HCT116 (cell line): ENCODE measurements at regions not wholly inside any gene's neighbourhood (a gene's known extent, or its start where the extent isn't known, plus 50 kb on each side); places are given as distances from the start of the nearest gene placed in this dataset.

Source experiments
- ATAC-seq: fragments of 200-7000 bp; cut with Tn5 transposase; 2 replicates; pipeline ENCODE4 v1.9.1; 2020; ENCODE audit warnings: mild to moderate bottlenecking, moderate library complexity
- BruUV-seq: library from RNA; stranded (reverse); fragments of 400-500 nt; replicated peaks from 2 replicates; lab custom pipeline; 2021; lab: Mats Ljungman, UMichigan
- CTCF ChIA-PET: fragments of 300-600 bp; sonication (Branson Sonifier 250); formaldehyde crosslinking; loops from one replicate; lab custom pipeline; 2021; ENCODE audit warnings: antibody characterized with exemption; lab: Charles Lee
- POLR2A ChIA-PET: fragments of 300-600, 350-600 bp; sonication (Branson Sonifier 250); formaldehyde crosslinking; loops from one replicate; lab custom pipeline; 2021; ENCODE audit warnings: antibody characterized with exemption; lab: Charles Lee
- RAD21 ChIA-PET, 2 experiments: fragments of 300-600 bp; sonication (Branson Sonifier 250); formaldehyde crosslinking; loops; one replicate each; lab custom pipeline; 2023; ENCODE audit warnings: low total read pairs in 2 of 2; ENCODE audit not compliant: uncharacterized antibody in 2 of 2, unreplicated experiment in 2 of 2, low non-redundant PET in 1 of 2; lab: Charles Lee
- DNase-seq: peaks from one replicate; pipeline ENCODE4 v3.0.0-alpha.2; 2010; ENCODE audit warnings: low read depth, low spot score
- H2AFZ ChIP-seq: fragments of 200-600 bp; shearing (Covaris generic), sonication (generic); 2 replicates; pipeline ENCODE4 v1.6.1; 2017; ENCODE audit warnings: low read depth, mixed run types, mixed read lengths, antibody characterized with exemption, low read length; ENCODE audit not compliant: poor library complexity, severe bottlenecking
- H3K27ac ChIP-seq: 2 replicates; pipeline ENCODE4 v1.5.1; 2012; ENCODE audit warnings: low read depth, low read length
- H3K27me3 ChIP-seq: fragments of 200-600 bp; sonication (generic); 2 replicates; pipeline ENCODE4 v1.6.1; 2016; ENCODE audit warnings: mixed run types, low read length, mixed read lengths; ENCODE audit not compliant: insufficient read depth
- H3K36me3 ChIP-seq, 2 experiments: fragments of 200-500 bp in 1 of 2; fragments of 200-600 bp in 1 of 2; sonication (Bioruptor generic) in 1 of 2; sonication (generic) in 1 of 2; 2 replicates each; pipeline versions ENCODE4 v1.5.1 to v1.6.1; 2014 to 2016; ENCODE audit warnings: low read length in 2 of 2, inconsistent platforms in 1 of 2, mixed read lengths in 1 of 2, mixed run types in 1 of 2; ENCODE audit not compliant: insufficient read depth in 2 of 2, control insufficient read depth in 1 of 2
- H3K4me1 ChIP-seq, 2 experiments: fragments of 200-600 bp in 1 of 2; sonication (generic) in 1 of 2; 2 replicates each; pipeline versions ENCODE4 v1.5.1 to v1.6.1; 2012 to 2017; ENCODE audit warnings: low read length in 2 of 2, inconsistent platforms in 1 of 2, mild to moderate bottlenecking in 1 of 2, mixed read lengths in 1 of 2, mixed run types in 1 of 2, moderate library complexity in 1 of 2; ENCODE audit not compliant: insufficient read depth in 2 of 2, control insufficient read depth in 1 of 2
- H3K4me2 ChIP-seq: fragments of 200-600 bp; sonication (generic); 2 replicates; pipeline ENCODE4 v1.6.1; 2017; ENCODE audit warnings: mixed run types, low read length, mixed read lengths
- H3K4me3 ChIP-seq, 2 experiments: fragments of 200-600 bp in 1 of 2; sonication (generic) in 1 of 2; replicated peaks in 1 of 2; 2 replicates each; pipeline ENCODE4 v1.5.1; 2011 to 2016; ENCODE audit warnings: low read length in 2 of 2, control low read depth in 1 of 2, low read depth in 1 of 2, mild to moderate bottlenecking in 1 of 2, mixed read lengths in 1 of 2, mixed run types in 1 of 2
- H3K79me2 ChIP-seq: fragments of 200-600 bp; sonication (generic); 2 replicates; pipeline ENCODE4 v1.6.1; 2017; ENCODE audit warnings: mild to moderate bottlenecking, mixed run types, low read length, moderate library complexity, mixed read lengths; ENCODE audit not compliant: insufficient read depth
- H3K9ac ChIP-seq: fragments of 200-600 bp; sonication (generic); 2 replicates; pipeline ENCODE4 v1.6.1; 2016; ENCODE audit warnings: low read length, mixed read lengths
- H3K9me2 ChIP-seq: fragments of 200-600 bp; sonication (generic), shearing (Covaris generic); 2 replicates; pipeline ENCODE4 v1.6.1; 2017; ENCODE audit warnings: mixed run types, mild to moderate bottlenecking, moderate library complexity; ENCODE audit not compliant: insufficient read depth
- H3K9me3 ChIP-seq, 2 experiments: fragments of 200-500 bp in 1 of 2; fragments of 200-600 bp in 1 of 2; sonication (Bioruptor generic) in 1 of 2; sonication (generic) in 1 of 2; 2 replicates each; pipeline ENCODE4 v1.6.1; 2014 to 2017; ENCODE audit warnings: low read length in 2 of 2, mixed read lengths in 2 of 2, inconsistent platforms in 1 of 2, low read depth in 1 of 2, mild to moderate bottlenecking in 1 of 2, mixed run types in 1 of 2, moderate library complexity in 1 of 2; ENCODE audit not compliant: control insufficient read depth in 1 of 2, insufficient read depth in 1 of 2
- H4K20me1 ChIP-seq: fragments of 200-600 bp; sonication (generic), shearing (Covaris generic); 2 replicates; pipeline ENCODE4 v1.6.1; 2017; ENCODE audit warnings: mixed run types, mild to moderate bottlenecking, moderate library complexity; ENCODE audit not compliant: insufficient read depth
- ATF3 ChIP-seq: IDR thresholded peaks from 2 replicates; pipeline ENCODE4 v1.6.1; 2012
- CBX3 ChIP-seq: IDR thresholded peaks from 2 replicates; pipeline ENCODE4 v1.6.1; 2012; ENCODE audit warnings: low read depth
- CEBPB ChIP-seq: IDR thresholded peaks from 2 replicates; pipeline ENCODE4 v1.6.1; 2012; ENCODE audit warnings: low read depth
- CTCF ChIP-seq, 3 experiments: fragments of 200-600 bp in 1 of 3; sonication (generic) in 1 of 3; IDR thresholded peaks in 2 of 3; conservative IDR thresholded peaks in 1 of 3; 2 replicates each; pipeline ENCODE4 v1.5.1; 2012 to 2017; ENCODE audit warnings: low read depth in 2 of 3, low read length in 2 of 3, antibody characterized with exemption in 1 of 3, borderline replicate concordance in 1 of 3, control low read depth in 1 of 3, mild to moderate bottlenecking in 1 of 3, mixed read lengths in 1 of 3, mixed run types in 1 of 3, moderate library complexity in 1 of 3; ENCODE audit not compliant: insufficient read depth in 1 of 3
- EZH2phosphoT487 ChIP-seq: fragments of 200-600 bp; IDR thresholded peaks from 2 replicates; pipeline ENCODE4 v1.6.1; 2018; ENCODE audit warnings: antibody characterized with exemption, borderline replicate concordance
- FOSL1 ChIP-seq: IDR thresholded peaks from 2 replicates; pipeline ENCODE4 v1.6.1; 2012; ENCODE audit warnings: low read depth
- MAX ChIP-seq: IDR thresholded peaks from 2 replicates; pipeline ENCODE4 v1.6.1; 2012
- RAD21 ChIP-seq: IDR thresholded peaks from 2 replicates; pipeline ENCODE4 v1.6.1; 2012; ENCODE audit warnings: low read depth, mild to moderate bottlenecking
- REST ChIP-seq: IDR thresholded peaks from 2 replicates; pipeline ENCODE4 v1.6.1; 2012; ENCODE audit warnings: low read depth
- SP1 ChIP-seq: IDR thresholded peaks from 2 replicates; pipeline ENCODE4 v1.6.1; 2012; ENCODE audit warnings: low read depth
- SRF ChIP-seq: IDR thresholded peaks from 2 replicates; pipeline ENCODE4 v1.6.1; 2012; ENCODE audit warnings: low read depth
- YY1 ChIP-seq: IDR thresholded peaks from 2 replicates; pipeline ENCODE4 v1.6.1; 2011; ENCODE audit warnings: low read length, low read depth, moderate library complexity, mild to moderate bottlenecking; ENCODE audit not compliant: insufficient replicate concordance; ENCODE audit errors: extremely low read depth
- ZBTB33 ChIP-seq: IDR thresholded peaks from 2 replicates; pipeline ENCODE4 v1.6.1; 2011; ENCODE audit warnings: mild to moderate bottlenecking, low read length, moderate library complexity; ENCODE audit not compliant: insufficient replicate concordance; ENCODE audit errors: extremely low read depth
- ZNF274 ChIP-seq: fragments of 200-500 bp; sonication (Bioruptor generic); IDR thresholded peaks from 2 replicates; pipeline ENCODE4 v1.6.1; 2014; ENCODE audit warnings: mild to moderate bottlenecking, low read depth, low read length, inconsistent platforms
- intact Hi-C: fragments of 100-400 bp; cut with micrococcal nuclease; formaldehyde crosslinking; loops from 2 replicates; pipeline ENCODE4 v1.10.0; 2022

- no peaks in the 10 kb centered on the region for H4K20me1 ChIP-seq
- H3K27ac ChIP-seq, result no peak overlapping the region
- H3K4me1 ChIP-seq, result no peaks in the 10 kb centered on the region
- ATAC-seq, result no peak
- BruUV-seq, result no TSS peak
- H3K9ac ChIP-seq, result no peak overlapping the region
- H2AFZ ChIP-seq, result no peak overlapping the region
- H3K36me3 ChIP-seq, result no peaks in the 10 kb centered on the region
- POLR2A ChIA-PET, result no interaction called here
- DNase-seq, result no peak
- peaks cover 3% of the 10 kb centered on the region; the same call in 1 of the 2 replicates for H3K9me2 ChIP-seq
- CTCF ChIA-PET, result no interaction called here
- no peak overlapping the region for H3K4me2 ChIP-seq
- H3K27me3 ChIP-seq, result no peaks in the 10 kb centered on the region
- intact Hi-C loops, result no loop called here
- no peak overlapping the region for H3K4me3 ChIP-seq
- no peaks in the 10 kb centered on the region for H3K9me3 ChIP-seq
- no peaks in the 10 kb centered on the region for H3K79me2 ChIP-seq
- TF ChIP-seq REST (no peak), SP1 (no peak), EZH2phosphoT487 (no peak), ZBTB33 (no peak), FOSL1 (no peak), ATF3 (no peak), CTCF (IDR thresholded peaks at IDR 0.05 in 2 of 3, conservative IDR thresholded peaks at IDR 0.05 in 1 of 3; ENCODE audit: borderline replicate concordance in 1 of 3, insufficient read depth in 1 of 3, low read depth in 2 of 3, low read length in 2 of 3) (no peak), RAD21 (no peak), CBX3 (no peak), MAX (no peak), YY1 (no peak), ZNF274 (no peak), CEBPB (no peak), SRF (no peak)
- RAD21 ChIA-PET, result no interaction called here
These were observed 87.8 kb downstream of the HPGD start for GRCh38 chr4:174434455-174434854.
